SW 1271 (cell line): ENCODE measurements at regions not wholly inside any gene's neighbourhood (a gene's known extent, or its start where the extent isn't known, plus 50 kb on each side); places are given as distances from the start of the nearest gene placed in this dataset.

Experiments
- DNase-seq, 2 experiments: peaks; one replicate each; lab custom pipeline; 2025; lab: John Stamatoyannopoulos, UW

GRCh38 chr20:57847104-57847503 lies 137.3 kb upstream of the PMEPA1 start:
- no peak for DNase-seq

- no peak for DNase-seq
Observed at GRCh38 chr20:57844626-57845596, 135.1 kb upstream of the PMEPA1 start.

GRCh38 chr20:57843941-57844625 lies 134.3 kb upstream of the PMEPA1 start:
- DNase-seq, result no peak

- no peak for DNase-seq
Observed at GRCh38 chr20:57842720-57843119, 132.9 kb upstream of the PMEPA1 start.

- DNase-seq, result no peak
Observed at GRCh38 chr20:57841297-57841866, 131.6 kb upstream of the PMEPA1 start.

GRCh38 chr20:57840504-57841296 lies 130.9 kb upstream of the PMEPA1 start:
- DNase-seq, result no peak

- no peak for DNase-seq
Observed at GRCh38 chr20:57840066-57840465, 130.3 kb upstream of the PMEPA1 start.

GRCh38 chr20:57838670-57839151 lies 128.9 kb upstream of the PMEPA1 start:
- no peak for DNase-seq

GRCh38 chr20:57837208-57838035 lies 127.6 kb upstream of the PMEPA1 start:
- DNase-seq, result no peak

- DNase-seq, result no peak
Observed at GRCh38 chr20:57835588-57836455, 126.0 kb upstream of the PMEPA1 start.

GRCh38 chr20:57835074-57835452 lies 125.2 kb upstream of the PMEPA1 start:
- no peak for DNase-seq

- no peak for DNase-seq
Observed at GRCh38 chr20:57834306-57835073, 124.7 kb upstream of the PMEPA1 start.

GRCh38 chr20:57831993-57832585 lies 122.3 kb upstream of the PMEPA1 start:
- DNase-seq, result no peak

- no peak for DNase-seq
Observed at GRCh38 chr20:57831326-57831992, 121.6 kb upstream of the PMEPA1 start.

GRCh38 chr20:57830515-57830895 lies 120.7 kb upstream of the PMEPA1 start:
- no peak for DNase-seq

GRCh38 chr20:57829805-57830514 lies 120.1 kb upstream of the PMEPA1 start:
- no peak for DNase-seq

- no peak for DNase-seq
Observed at GRCh38 chr20:57829336-57829735, 119.5 kb upstream of the PMEPA1 start.

- no peak for DNase-seq
Observed at GRCh38 chr20:57828696-57829095, 118.9 kb upstream of the PMEPA1 start.
